Lung (tissue), 11 donors: ENCODE measurements at regions not wholly inside any gene's neighbourhood (a gene's known extent, or its start where the extent isn't known, plus 50 kb on each side); places are given as distances from the start of the nearest gene placed in this dataset.

ENCODE experiments used
- ATAC-seq: fragments of 200-7000 bp; cut with Tn5 transposase; one replicate; pipeline ENCODE4 v1.9.1; 2020; ENCODE audit warnings: moderate number of reproducible peaks; ENCODE audit not compliant: insufficient read depth, low FRiP score
- DNase-seq, 3 donors: peaks; one replicate each; pipeline ENCODE4 v3.0.0-alpha.2; 2013 to 2017
- H3K27ac ChIP-seq, 2 donors: one replicate each; pipeline ENCODE4 v1.5.1; 2013; ENCODE audit warnings: mild to moderate bottlenecking in 2 of 2, moderate library complexity in 2 of 2, control low read depth in 1 of 2, inconsistent platforms in 1 of 2, low read depth in 1 of 2, low read length in 1 of 2
- H3K27me3 ChIP-seq, 3 donors: one replicate each; pipeline ENCODE4 v1.5.1; 2013; ENCODE audit warnings: low read length in 2 of 3; ENCODE audit not compliant: control insufficient read depth in 3 of 3, insufficient read depth in 3 of 3
- H3K36me3 ChIP-seq, 4 donors: one replicate each; pipeline ENCODE4 v1.5.1; 2013; ENCODE audit warnings: low read length in 4 of 4, mild to moderate bottlenecking in 1 of 4, moderate library complexity in 1 of 4; ENCODE audit not compliant: control insufficient read depth in 4 of 4, insufficient read depth in 4 of 4
- H3K4me1 ChIP-seq, 5 donors: one replicate each; pipeline ENCODE4 v1.5.1; 2013; ENCODE audit warnings: low read length in 5 of 5, mild to moderate bottlenecking in 2 of 5, moderate library complexity in 1 of 5; ENCODE audit not compliant: control insufficient read depth in 5 of 5, insufficient read depth in 5 of 5
- H3K4me3 ChIP-seq: one replicate; pipeline ENCODE4 v1.5.1; 2013; ENCODE audit warnings: mild to moderate bottlenecking, control low read depth, moderate library complexity
- H3K9ac ChIP-seq, 2 donors: one replicate each; pipeline ENCODE4 v1.5.1; 2013; ENCODE audit warnings: low read length in 2 of 2, control low read depth in 1 of 2; ENCODE audit not compliant: insufficient read depth in 1 of 2
- H3K9me3 ChIP-seq, 4 donors: one replicate each; pipeline ENCODE4 v1.5.1; 2013; ENCODE audit warnings: low read length in 3 of 4, mild to moderate bottlenecking in 1 of 4, moderate library complexity in 1 of 4; ENCODE audit not compliant: control insufficient read depth in 4 of 4, insufficient read depth in 3 of 4
- WGBS, 2 donors: extraction: QIAGEN DNeasy Blood & Tissue Kit; methylation state at CpG; one replicate each; pipeline ENCODE4 v1.1.7; 2013; 5-methylcytosine and 5-hydroxymethylcytosine counted together
- TF ChIP-seq, protein P1 (sequence below): IDR thresholded peaks from 2 replicates; pipeline ENCODE4 v1.5.1; 2012; ENCODE audit warnings: mild to moderate bottlenecking; ENCODE audit errors: control extremely low read depth, extremely low read depth
- donor health status: control.
- donor health status: control.
- donor health status: Bipolar disorder and iron deficiency.
- donor health status: healthy.
- donor health status: DM: yes; HTN: yes; CAD: no.

DNA sequence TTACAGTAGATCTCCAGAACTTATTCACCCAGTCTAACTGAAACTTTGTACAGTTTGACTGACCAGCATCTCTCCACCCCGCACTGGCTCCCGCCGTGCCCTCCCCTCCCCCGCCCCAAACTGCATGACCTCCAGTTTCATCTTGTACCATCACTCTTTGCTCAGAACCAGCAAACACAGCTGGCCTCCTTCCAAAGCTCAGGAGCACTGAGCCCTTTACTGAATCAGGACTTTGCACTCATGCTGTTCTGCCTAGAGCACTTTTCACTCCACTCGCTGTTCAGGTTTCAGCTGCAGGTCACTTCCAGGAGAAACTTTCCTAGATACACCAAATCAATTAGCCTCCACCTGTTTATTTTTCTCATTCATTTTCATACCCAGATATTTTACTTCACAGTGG, 455.3 kb upstream of the PDE3A start:
- Histone ChIP-seq H3K36me3 (no peaks in the 10 kb centered on the region), H3K9ac (no peak overlapping the region), H3K4me1 (peaks cover 0 to 3% (median 0%) of the 10 kb centered on the region in 5 donors), H3K27me3 (no peaks in the 10 kb centered on the region), H3K27ac (no peak overlapping the region), H3K9me3 (no peaks in the 10 kb centered on the region), H3K4me3 (no peak overlapping the region)
- DNase-seq (no peak), ATAC-seq (no peak)
- 83 to 92% methylated on average over 5 of the region's 5 CpGs for WGBS, 2 donors
- TF ChIP-seq, protein P1, sequence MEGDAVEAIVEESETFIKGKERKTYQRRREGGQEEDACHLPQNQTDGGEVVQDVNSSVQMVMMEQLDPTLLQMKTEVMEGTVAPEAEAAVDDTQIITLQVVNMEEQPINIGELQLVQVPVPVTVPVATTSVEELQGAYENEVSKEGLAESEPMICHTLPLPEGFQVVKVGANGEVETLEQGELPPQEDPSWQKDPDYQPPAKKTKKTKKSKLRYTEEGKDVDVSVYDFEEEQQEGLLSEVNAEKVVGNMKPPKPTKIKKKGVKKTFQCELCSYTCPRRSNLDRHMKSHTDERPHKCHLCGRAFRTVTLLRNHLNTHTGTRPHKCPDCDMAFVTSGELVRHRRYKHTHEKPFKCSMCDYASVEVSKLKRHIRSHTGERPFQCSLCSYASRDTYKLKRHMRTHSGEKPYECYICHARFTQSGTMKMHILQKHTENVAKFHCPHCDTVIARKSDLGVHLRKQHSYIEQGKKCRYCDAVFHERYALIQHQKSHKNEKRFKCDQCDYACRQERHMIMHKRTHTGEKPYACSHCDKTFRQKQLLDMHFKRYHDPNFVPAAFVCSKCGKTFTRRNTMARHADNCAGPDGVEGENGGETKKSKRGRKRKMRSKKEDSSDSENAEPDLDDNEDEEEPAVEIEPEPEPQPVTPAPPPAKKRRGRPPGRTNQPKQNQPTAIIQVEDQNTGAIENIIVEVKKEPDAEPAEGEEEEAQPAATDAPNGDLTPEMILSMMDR, result no peak

DNA sequence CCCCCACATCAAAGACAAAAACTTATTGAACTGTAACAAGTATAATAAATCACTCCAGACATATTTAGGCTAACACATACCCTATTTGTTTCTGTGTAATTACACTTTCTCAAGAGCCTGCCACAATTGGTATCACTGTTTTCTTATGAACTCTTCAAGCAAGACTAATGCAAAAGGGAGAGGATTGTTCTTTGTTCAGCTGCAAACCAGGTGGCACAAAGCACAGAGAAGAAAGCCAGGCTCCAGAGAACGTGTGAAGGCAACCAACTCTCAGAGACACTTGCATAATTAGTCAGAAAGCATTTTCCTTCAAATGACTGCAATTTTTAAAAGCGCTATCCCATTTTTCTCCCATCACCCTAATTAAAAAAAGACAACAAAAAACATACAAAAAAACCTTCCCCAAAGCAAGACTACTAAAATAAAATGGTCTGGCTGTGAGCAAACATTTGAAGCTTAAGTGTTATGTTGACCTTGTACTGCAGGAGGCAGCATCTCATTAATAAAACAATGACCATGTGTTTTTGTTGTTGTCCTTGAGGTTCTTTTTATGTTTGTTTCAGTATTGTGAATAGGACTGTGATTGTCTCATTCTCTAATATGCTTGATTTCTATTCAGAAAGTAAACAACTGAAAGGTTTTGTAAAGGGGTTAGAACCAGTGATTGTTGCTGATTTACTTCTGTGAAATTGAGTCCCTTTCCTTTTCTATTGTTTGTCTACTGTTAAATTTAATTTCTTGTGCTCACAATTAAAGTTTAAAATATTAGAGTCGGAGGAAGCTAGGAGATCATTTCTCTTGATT, 452.7 kb upstream of the PDE3A start:
- DNase-seq (peak in 2 of 3 donors; percentile 61 to 71), ATAC-seq (no peak)
- no peaks in the 10 kb centered on the region for H3K4me1 ChIP-seq
- TF ChIP-seq, protein P1, result peak; percentile 16
- 70 to 76% methylated on average over 3 of the region's 3 CpGs for WGBS, 2 donors
- H3K27ac ChIP-seq, result peak overlapping the region in 1 of 2 donors; percentile 29
- no peaks in the 10 kb centered on the region for H3K27me3 ChIP-seq
- no peak overlapping the region for H3K4me3 ChIP-seq
- no peaks in the 10 kb centered on the region for H3K36me3 ChIP-seq
- H3K9ac ChIP-seq, result no peak overlapping the region
- H3K9me3 ChIP-seq, result no peaks in the 10 kb centered on the region

DNA sequence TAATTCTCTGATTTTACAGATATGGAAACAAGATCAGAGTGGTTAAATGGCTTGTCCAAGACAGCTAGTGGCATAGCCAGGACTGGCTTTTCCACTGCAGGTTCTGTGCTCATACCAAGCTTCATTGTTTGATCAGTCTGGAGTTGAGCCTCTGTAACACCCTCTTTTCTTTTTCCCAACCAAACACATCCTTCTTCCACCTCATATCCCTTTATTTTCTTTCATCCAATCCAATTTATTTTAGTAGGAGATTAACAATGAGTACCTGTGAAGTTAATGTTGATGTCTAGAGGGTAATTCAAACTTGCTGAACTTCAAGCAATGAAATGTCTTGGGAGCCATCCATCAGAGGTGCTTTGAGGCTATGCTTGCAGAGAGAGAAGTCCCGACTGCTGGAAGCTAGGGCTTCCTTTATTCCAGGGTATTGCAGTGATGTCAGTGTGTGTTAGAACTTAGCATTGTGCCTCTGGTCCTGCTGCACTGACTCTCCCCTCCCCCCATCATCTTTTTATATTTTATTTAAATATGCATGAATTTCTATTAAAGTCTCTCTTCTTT, 452.1 kb upstream of the PDE3A start:
- no peak for ATAC-seq
- H3K36me3 ChIP-seq, result no peaks in the 10 kb centered on the region
- DNase-seq, result no peak
- TF ChIP-seq, protein P1, result no peak
- H3K4me1 ChIP-seq, result no peaks in the 10 kb centered on the region
- no peak overlapping the region for H3K4me3 ChIP-seq
- H3K9ac ChIP-seq, result no peak overlapping the region
- WGBS, 2 donors, result 58 to 74% methylated on average over 1 of the region's 1 CpG
- H3K27me3 ChIP-seq, result no peaks in the 10 kb centered on the region
- H3K9me3 ChIP-seq, result no peaks in the 10 kb centered on the region
- H3K27ac ChIP-seq, result peak overlapping the region in 1 of 2 donors; percentile 10
